Liver (tissue), 8 donors: ENCODE measurements at regions not wholly inside any gene's neighbourhood (a gene's known extent, or its start where the extent isn't known, plus 50 kb on each side); places are given as distances from the start of the nearest gene placed in this dataset.

Experiments
- DNase-seq: peaks from one replicate; pipeline ENCODE4 v3.0.0-alpha.2; 2017; ENCODE audit warnings: low spot score
- H3K27ac ChIP-seq, 2 donors: one replicate each; pipeline ENCODE4 v1.7.0; 2013; ENCODE audit warnings: inconsistent platforms in 2 of 2, low read length in 2 of 2, control low read depth in 1 of 2, low read depth in 1 of 2, mild to moderate bottlenecking in 1 of 2
- H3K27me3 ChIP-seq, 4 donors: one replicate each; pipeline versions ENCODE4 v1.6.1 to v1.7.0; 2013; ENCODE audit warnings: low read length in 3 of 4, inconsistent platforms in 1 of 4, mild to moderate bottlenecking in 1 of 4, moderate library complexity in 1 of 4; ENCODE audit not compliant: control insufficient read depth in 4 of 4, insufficient read depth in 4 of 4
- H3K36me3 ChIP-seq, 4 donors: one replicate each; pipeline versions ENCODE4 v1.6.1 to v1.7.0; 2013; ENCODE audit warnings: low read length in 3 of 4, mild to moderate bottlenecking in 3 of 4, low read depth in 1 of 4, moderate library complexity in 1 of 4; ENCODE audit not compliant: control insufficient read depth in 4 of 4, insufficient read depth in 3 of 4
- H3K4me1 ChIP-seq, 4 donors: one replicate each; pipeline versions ENCODE4 v1.6.1 to v1.7.0; 2013; ENCODE audit warnings: low read length in 3 of 4, mild to moderate bottlenecking in 3 of 4, moderate library complexity in 1 of 4; ENCODE audit not compliant: control insufficient read depth in 4 of 4, insufficient read depth in 4 of 4
- H3K4me3 ChIP-seq, 3 donors: one replicate each; pipeline versions ENCODE4 v1.6.1 to v1.7.0; 2013; ENCODE audit warnings: low read length in 3 of 3, control low read depth in 1 of 3, low read depth in 1 of 3, mild to moderate bottlenecking in 1 of 3
- H3K9ac ChIP-seq, 2 donors: one replicate each; pipeline ENCODE4 v1.7.0; 2013; ENCODE audit warnings: low read length in 2 of 2, mild to moderate bottlenecking in 2 of 2, moderate library complexity in 2 of 2, control low read depth in 1 of 2, low read depth in 1 of 2
- H3K9me3 ChIP-seq, 4 donors: one replicate each; pipeline versions ENCODE4 v1.6.1 to v1.7.0; 2013; ENCODE audit warnings: low read length in 3 of 4; ENCODE audit not compliant: control insufficient read depth in 4 of 4
- ATF3 ChIP-seq: IDR thresholded peaks from 2 replicates; pipeline ENCODE4 v1.6.1; 2016; ENCODE audit warnings: antibody characterized with exemption
- CTCF ChIP-seq: fragments of 150-350 bp; IDR thresholded peaks from 2 replicates; pipeline ENCODE4 v1.5.1; 2017; ENCODE audit warnings: improper control_type of control experiment, low read depth, low read length; ENCODE audit not compliant: missing input control
- EGR1 ChIP-seq, 2 donors: IDR thresholded peaks; 2 replicates each; pipeline ENCODE4 v1.6.1; 2016 to 2018; ENCODE audit warnings: antibody characterized with exemption in 2 of 2, low read depth in 2 of 2
- FOXA1 ChIP-seq: IDR thresholded peaks from 2 replicates; pipeline ENCODE4 v1.6.1; 2016; ENCODE audit warnings: antibody characterized with exemption
- FOXA2 ChIP-seq: IDR thresholded peaks from 2 replicates; pipeline ENCODE4 v1.6.1; 2016; ENCODE audit warnings: antibody characterized with exemption
- GABPA ChIP-seq, 2 donors: IDR thresholded peaks in 1 of 2; conservative IDR thresholded peaks in 1 of 2; 2 replicates each; pipeline ENCODE4 v1.6.1; 2016; ENCODE audit warnings: antibody characterized with exemption in 2 of 2, mild to moderate bottlenecking in 1 of 2, moderate library complexity in 1 of 2
- HNF4A ChIP-seq, 2 donors: conservative IDR thresholded peaks; 2 replicates each; pipeline ENCODE4 v1.6.1; 2016; ENCODE audit warnings: antibody characterized with exemption in 2 of 2, mild to moderate bottlenecking in 2 of 2
- HNF4G ChIP-seq: IDR thresholded peaks from 2 replicates; pipeline ENCODE4 v1.6.1; 2016; ENCODE audit warnings: antibody characterized with exemption
- JUND ChIP-seq, 2 donors: IDR thresholded peaks; 2 replicates each; pipeline ENCODE4 v1.6.1; 2016; ENCODE audit warnings: antibody characterized with exemption in 2 of 2
- NR2F2 ChIP-seq: IDR thresholded peaks from 2 replicates; pipeline ENCODE4 v1.6.1; 2016; ENCODE audit warnings: antibody characterized with exemption
- RAD21 ChIP-seq, 2 donors: IDR thresholded peaks; 2 replicates each; pipeline ENCODE4 v1.6.1; 2016; ENCODE audit warnings: antibody characterized with exemption in 2 of 2, mild to moderate bottlenecking in 2 of 2
- RXRA ChIP-seq, 2 donors: IDR thresholded peaks; 2 replicates each; pipeline ENCODE4 v1.6.1; 2017 to 2018; ENCODE audit warnings: antibody characterized with exemption in 2 of 2, mild to moderate bottlenecking in 1 of 2
- SP1 ChIP-seq: IDR thresholded peaks from 2 replicates; pipeline ENCODE4 v1.6.1; 2018; ENCODE audit warnings: antibody characterized with exemption, mild to moderate bottlenecking
- TAF1 ChIP-seq: conservative IDR thresholded peaks from 2 replicates; pipeline ENCODE4 v1.6.1; 2016; ENCODE audit warnings: antibody characterized with exemption, mild to moderate bottlenecking
- YY1 ChIP-seq: IDR thresholded peaks from 2 replicates; pipeline ENCODE4 v1.6.1; 2016; ENCODE audit warnings: antibody characterized with exemption, mild to moderate bottlenecking
- WGBS: extraction: QIAGEN DNeasy Blood & Tissue Kit; methylation state at CpG from one replicate; pipeline ENCODE4 v1.1.7; 2013; 5-methylcytosine and 5-hydroxymethylcytosine counted together
- TF ChIP-seq, protein P1 (sequence below): IDR thresholded peaks from 2 replicates; pipeline ENCODE4 v1.6.1; 2016; ENCODE audit warnings: antibody characterized with exemption, mild to moderate bottlenecking
- TF ChIP-seq, protein P2 (sequence below): IDR thresholded peaks from 2 replicates; pipeline ENCODE4 v1.6.1; 2016; ENCODE audit warnings: antibody characterized with exemption
- donor health status: healthy.
- donor health status: healthy.
- donor health status: healthy.
- donor health status: healthy.
- donor health status: healthy.

DNA sequence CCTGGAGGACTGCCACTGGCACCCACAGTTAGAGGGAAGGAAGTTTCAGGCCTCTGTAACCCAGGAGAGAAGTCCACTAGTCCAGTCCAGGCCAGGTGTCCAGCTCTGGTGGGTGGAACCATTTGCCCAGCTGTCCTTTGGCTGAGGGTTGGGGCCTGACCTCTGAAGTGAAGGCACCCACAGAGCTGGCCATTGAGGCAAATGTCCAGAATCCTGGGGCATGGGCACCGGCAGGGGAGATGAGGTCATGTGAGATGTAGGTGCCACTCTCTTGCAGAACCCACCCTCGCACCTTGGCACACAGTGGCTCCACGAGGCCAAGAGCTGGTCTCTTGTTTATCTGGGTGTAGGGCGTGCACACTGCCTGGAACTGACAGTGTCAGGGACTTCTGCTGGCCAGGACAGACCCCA is 162.8 kb downstream of the SMAD6 start:
- DNase-seq, result no peak
- H3K9ac ChIP-seq, result no peak overlapping the region
- no peak overlapping the region for H3K27ac ChIP-seq
- WGBS, result 98% methylated on average over 4 of the region's 4 CpGs
- TF ChIP-seq RAD21 (IDR thresholded peaks at IDR 0.05), result no peak
- no peak for TF ChIP-seq RXRA (IDR thresholded peaks at IDR 0.05)
- TF ChIP-seq YY1, result no peak
- TF ChIP-seq GABPA (IDR thresholded peaks at IDR 0.05 in 1 of 2, conservative IDR thresholded peaks at IDR 0.05 in 1 of 2), result no peak
- TF ChIP-seq, protein P1, sequence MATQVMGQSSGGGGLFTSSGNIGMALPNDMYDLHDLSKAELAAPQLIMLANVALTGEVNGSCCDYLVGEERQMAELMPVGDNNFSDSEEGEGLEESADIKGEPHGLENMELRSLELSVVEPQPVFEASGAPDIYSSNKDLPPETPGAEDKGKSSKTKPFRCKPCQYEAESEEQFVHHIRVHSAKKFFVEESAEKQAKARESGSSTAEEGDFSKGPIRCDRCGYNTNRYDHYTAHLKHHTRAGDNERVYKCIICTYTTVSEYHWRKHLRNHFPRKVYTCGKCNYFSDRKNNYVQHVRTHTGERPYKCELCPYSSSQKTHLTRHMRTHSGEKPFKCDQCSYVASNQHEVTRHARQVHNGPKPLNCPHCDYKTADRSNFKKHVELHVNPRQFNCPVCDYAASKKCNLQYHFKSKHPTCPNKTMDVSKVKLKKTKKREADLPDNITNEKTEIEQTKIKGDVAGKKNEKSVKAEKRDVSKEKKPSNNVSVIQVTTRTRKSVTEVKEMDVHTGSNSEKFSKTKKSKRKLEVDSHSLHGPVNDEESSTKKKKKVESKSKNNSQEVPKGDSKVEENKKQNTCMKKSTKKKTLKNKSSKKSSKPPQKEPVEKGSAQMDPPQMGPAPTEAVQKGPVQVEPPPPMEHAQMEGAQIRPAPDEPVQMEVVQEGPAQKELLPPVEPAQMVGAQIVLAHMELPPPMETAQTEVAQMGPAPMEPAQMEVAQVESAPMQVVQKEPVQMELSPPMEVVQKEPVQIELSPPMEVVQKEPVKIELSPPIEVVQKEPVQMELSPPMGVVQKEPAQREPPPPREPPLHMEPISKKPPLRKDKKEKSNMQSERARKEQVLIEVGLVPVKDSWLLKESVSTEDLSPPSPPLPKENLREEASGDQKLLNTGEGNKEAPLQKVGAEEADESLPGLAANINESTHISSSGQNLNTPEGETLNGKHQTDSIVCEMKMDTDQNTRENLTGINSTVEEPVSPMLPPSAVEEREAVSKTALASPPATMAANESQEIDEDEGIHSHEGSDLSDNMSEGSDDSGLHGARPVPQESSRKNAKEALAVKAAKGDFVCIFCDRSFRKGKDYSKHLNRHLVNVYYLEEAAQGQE, result no peak
- TF ChIP-seq NR2F2, result no peak
- TF ChIP-seq CTCF, result no peak
- TF ChIP-seq, protein P2, sequence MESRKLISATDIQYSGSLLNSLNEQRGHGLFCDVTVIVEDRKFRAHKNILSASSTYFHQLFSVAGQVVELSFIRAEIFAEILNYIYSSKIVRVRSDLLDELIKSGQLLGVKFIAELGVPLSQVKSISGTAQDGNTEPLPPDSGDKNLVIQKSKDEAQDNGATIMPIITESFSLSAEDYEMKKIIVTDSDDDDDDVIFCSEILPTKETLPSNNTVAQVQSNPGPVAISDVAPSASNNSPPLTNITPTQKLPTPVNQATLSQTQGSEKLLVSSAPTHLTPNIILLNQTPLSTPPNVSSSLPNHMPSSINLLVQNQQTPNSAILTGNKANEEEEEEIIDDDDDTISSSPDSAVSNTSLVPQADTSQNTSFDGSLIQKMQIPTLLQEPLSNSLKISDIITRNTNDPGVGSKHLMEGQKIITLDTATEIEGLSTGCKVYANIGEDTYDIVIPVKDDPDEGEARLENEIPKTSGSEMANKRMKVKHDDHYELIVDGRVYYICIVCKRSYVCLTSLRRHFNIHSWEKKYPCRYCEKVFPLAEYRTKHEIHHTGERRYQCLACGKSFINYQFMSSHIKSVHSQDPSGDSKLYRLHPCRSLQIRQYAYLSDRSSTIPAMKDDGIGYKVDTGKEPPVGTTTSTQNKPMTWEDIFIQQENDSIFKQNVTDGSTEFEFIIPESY, result no peak
- TF ChIP-seq HNF4G, result no peak
- no peak for TF ChIP-seq ATF3
- no peak for TF ChIP-seq SP1
- no peak for TF ChIP-seq HNF4A (conservative IDR thresholded peaks at IDR 0.05)
- no peak for TF ChIP-seq TAF1
- TF ChIP-seq FOXA1, result no peak
- TF ChIP-seq FOXA2, result no peak
- no peak for TF ChIP-seq EGR1 (IDR thresholded peaks at IDR 0.05; ENCODE audit: low read depth in 2 of 2)
- no peak for TF ChIP-seq JUND (IDR thresholded peaks at IDR 0.05)
- no peaks in the 10 kb centered on the region for H3K36me3 ChIP-seq
- H3K27me3 ChIP-seq, result no peaks in the 10 kb centered on the region
- peaks cover 0 to 4% (median 0%) of the 10 kb centered on the region in 4 donors for H3K4me1 ChIP-seq
- H3K4me3 ChIP-seq, result no peak overlapping the region
- no peaks in the 10 kb centered on the region for H3K9me3 ChIP-seq
